HG03520 (cell line): ENCODE measurements at regions not wholly inside any gene's neighbourhood (a gene's known extent, or its start where the extent isn't known, plus 50 kb on each side); places are given as distances from the start of the nearest gene placed in this dataset.
A peak's percentile ranks its signal among the peaks of the same experiment; 100 is the strongest.

ENCODE experiments used
- ATAC-seq: cut with Tn5 transposase; IDR thresholded peaks from one replicate; pipeline ENCODE4 v1.9.1; 2021; ENCODE audit warnings: mild to moderate bottlenecking, moderate library complexity; ENCODE audit not compliant: unreplicated experiment

DNA sequence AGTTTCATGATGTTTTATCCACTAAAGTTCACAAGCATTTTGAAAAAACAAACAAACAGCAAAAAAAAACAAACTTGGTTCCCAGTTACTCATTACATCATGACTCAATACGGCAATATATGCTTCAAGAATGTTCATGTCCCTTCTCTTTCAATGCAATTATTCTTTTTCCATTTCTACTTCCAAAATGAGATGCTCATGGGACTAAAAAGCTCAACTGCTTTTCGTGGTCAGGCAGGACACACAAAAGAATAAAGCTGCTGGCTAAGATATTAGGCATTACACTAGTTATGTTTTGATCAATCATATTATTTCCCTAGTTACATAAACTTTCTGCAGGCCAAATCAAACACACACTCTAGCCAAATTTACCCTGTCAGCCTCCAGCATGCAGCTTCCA is 301.3 kb downstream of the EPHA4 start:
- ATAC-seq, result no peak

GRCh38 chr2:221272729-221273128 is 299.4 kb downstream of the EPHA4 start:
- ATAC-seq, result no peak

GRCh38 chr2:221276033-221276432 is 296.1 kb downstream of the EPHA4 start:
- no peak for ATAC-seq

DNA sequence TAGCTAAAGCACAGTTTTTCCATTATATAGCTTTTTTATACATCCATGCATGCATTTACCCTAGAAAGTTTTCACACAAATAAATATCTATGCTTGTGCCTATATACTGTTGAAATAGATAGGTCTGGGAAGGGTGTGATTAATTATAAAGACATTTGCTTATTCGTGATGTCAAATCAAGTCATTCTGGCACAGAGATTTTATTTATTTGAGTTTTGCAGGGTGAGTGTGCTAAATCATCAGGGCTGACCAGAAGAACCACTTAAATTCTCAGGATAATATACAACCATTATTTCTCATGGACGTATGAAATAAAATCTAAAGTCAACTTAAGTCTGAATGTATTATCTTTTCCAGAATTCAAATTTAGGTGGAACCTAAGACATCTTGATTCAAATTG is 295.5 kb downstream of the EPHA4 start:
- ATAC-seq, result no peak

- ATAC-seq, result no peak
Observed at GRCh38 chr2:221282386-221282785, 289.7 kb downstream of the EPHA4 start.

GRCh38 chr2:221283896-221284545 is 288.1 kb downstream of the EPHA4 start:
- no peak for ATAC-seq

DNA sequence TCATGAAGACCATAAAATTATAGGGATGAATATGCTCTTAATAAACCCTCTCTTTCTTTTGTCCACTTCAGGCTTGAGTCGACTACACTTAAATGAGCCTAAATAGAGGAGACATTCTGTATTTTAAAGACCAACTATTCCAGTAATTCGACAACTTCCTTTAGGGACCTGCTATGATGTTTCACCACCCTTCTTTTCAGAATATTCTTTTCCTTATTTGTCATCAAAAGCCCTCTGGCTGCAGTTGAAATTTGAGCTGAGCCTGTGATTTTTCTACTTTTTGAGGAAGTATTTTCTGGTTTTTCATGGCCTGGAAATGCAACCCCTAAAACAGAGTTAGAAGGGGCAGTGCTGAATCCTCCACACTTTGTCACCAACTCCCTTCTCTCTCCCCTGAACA is 287.0 kb downstream of the EPHA4 start:
- ATAC-seq, result no peak

- no peak for ATAC-seq
Observed at GRCh38 chr2:221286406-221286805, 285.7 kb downstream of the EPHA4 start.

DNA sequence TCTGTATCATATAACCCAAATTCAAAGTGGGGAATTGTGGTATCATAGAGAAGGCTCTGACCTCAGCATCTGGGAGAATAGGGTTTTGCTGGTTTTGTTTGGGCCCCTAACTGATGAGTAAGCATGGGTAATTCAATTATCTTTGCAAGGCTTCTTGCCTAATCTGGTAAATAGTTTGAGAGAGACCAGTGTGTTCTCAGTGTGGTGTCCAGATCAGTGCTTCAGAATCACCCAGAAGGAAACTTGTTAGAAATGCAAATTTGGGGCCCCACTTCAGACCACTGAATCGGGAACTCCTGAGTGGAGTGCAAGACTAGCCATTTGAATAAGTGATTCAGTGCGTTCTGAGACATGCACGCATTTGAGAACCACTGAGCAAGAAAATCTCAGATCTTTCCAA is 282.7 kb downstream of the EPHA4 start:
- no peak for ATAC-seq

GRCh38 chr2:221289846-221290245 is 282.3 kb downstream of the EPHA4 start:
- no peak for ATAC-seq

DNA sequence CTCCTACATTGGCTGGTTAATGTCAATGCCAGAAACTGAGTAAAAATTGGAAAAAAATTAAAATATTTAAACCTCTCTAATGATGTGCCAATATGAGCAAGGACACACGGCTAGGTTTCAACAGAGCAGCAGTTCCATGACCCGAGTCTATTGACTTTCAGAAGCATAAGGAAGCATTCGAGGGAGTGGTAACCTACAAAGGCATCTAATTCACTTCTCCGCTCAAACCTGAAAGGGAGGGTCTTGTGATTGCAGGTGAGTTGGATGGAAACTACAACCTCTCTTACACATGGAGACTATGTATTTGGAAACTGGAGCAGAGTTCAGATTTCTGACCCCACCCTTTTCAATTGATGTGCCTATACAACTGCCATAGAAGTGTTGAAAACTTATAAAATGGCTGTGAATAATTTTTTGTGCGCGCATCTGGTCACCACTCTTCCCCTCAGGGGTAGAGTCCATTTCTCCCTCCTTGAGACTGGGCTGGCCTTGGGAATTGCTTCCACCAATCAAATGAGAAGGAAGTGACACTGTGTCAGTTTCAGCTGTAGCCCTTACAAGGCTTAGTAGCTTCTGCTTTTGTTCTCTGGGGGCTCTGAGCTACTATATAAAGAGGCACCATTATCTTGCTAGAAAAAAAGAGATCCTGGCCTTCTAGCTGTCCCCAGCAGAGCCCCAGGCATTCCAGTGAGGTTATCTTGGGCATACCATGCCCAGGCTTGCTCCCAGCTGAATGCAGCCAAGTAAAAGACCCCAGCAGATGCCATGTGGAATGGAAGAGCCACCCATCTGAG is 278.0 kb downstream of the EPHA4 start:
- ATAC-seq, result no peak

DNA sequence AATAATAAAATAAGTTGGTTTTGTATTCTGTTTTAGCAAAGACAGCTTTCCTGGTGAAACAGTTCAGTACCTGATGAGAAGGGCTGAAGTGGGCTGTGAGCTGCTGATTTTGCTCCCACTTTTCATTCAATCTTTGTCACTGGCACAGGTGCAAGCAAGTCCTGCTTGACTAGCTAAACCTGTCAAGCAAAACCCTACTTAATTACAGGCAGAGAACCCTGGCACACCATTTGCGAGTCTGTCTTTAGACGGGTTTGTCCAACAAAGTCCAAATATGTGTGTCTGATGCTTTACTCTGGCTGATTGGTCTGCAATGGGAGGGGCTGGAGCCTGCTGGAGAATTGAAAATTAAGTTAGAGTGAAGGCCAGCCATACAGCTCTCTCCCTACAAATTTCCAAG is 267.2 kb downstream of the EPHA4 start:
- ATAC-seq, result no peak

GRCh38 chr2:221308507-221309066 is 263.5 kb downstream of the EPHA4 start:
- no peak for ATAC-seq

DNA sequence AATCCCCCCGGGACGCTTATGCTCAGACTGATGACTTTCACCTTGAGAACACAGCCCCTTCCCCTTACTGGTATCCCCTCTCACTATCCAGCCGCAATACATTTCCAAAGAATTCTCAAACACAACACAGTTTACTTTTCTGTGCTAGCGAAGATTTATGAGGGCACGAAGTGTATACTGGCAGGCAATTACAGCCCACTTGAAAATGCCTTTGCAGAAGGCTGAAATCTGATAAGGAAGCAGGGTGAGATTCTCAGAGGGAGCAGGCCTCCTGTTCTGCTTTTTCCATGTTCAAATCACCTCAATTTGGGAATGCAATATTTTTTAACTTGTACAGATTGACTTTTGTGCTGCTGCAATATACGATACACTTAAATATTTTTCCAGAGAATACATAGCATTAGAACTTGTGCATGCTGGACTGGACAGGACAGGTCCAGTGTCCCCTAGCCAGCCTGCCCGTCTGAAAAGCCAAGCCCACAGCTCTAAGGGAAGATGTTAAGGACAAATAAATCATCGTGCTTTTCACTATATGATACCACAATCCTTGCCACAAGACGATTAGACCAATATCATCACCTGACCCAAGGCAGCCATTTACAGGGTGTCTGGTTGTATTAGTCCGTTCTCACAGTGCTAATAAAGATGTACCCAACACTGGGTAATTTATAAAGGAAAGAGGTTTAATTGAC is 262.1 kb downstream of the EPHA4 start:
- no peak for ATAC-seq

DNA sequence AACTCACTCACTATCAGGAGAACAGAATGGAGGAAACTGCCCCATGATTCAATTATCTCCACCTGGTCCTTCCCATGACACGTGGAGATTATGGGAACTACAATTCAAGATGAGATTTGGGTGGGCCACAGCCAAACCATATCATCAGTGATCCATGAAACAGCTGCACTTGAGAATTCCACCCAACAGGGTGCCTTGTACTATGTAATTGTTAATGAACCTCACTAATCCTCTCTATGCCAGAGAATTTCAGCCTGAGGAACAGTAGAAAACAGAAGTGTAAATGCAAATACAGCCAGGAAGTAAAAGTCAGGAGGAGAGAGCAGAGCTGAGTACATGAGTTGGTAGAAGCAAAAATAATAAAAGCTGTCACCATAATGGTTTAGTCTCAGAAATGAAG is 261.4 kb downstream of the EPHA4 start:
- ATAC-seq, result no peak

DNA sequence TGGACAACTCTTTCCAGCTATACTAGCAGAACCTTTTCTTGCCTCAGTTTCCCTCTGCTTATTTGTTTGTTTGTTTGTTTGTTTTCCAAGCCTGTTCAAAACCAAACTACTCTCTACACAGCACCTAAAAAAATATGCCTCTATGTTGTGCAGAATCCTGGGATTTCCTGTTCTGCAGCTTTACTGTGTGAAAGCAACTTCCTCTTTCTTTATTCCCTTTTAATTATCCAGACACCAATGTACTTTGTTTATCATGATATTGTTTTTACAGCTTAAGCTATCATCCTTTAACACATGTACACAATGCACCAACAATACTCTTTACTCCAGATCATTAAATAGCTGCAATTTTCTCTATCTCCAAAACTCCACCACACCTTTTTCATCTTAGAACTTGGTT is 259.5 kb downstream of the EPHA4 start:
- no peak for ATAC-seq

DNA sequence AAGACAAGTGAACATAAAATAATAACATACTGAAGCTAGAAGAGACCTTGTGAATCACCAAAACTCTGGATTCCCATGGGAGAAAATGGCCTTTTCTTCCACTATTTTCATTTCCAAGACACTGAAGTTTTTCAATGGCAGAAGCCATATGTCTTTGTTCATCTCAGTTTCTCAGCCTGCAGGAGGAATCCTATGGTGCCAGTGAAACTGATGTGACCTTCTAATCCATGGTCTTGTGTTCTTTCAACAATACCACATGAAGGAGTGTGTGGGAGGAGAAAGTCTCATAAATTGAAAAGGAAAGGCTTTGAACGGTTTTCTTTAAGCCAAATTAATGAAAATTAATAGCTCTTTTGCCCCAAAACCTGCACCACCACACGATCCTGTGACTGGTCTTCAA is 257.3 kb downstream of the EPHA4 start:
- ATAC-seq, result no peak

DNA sequence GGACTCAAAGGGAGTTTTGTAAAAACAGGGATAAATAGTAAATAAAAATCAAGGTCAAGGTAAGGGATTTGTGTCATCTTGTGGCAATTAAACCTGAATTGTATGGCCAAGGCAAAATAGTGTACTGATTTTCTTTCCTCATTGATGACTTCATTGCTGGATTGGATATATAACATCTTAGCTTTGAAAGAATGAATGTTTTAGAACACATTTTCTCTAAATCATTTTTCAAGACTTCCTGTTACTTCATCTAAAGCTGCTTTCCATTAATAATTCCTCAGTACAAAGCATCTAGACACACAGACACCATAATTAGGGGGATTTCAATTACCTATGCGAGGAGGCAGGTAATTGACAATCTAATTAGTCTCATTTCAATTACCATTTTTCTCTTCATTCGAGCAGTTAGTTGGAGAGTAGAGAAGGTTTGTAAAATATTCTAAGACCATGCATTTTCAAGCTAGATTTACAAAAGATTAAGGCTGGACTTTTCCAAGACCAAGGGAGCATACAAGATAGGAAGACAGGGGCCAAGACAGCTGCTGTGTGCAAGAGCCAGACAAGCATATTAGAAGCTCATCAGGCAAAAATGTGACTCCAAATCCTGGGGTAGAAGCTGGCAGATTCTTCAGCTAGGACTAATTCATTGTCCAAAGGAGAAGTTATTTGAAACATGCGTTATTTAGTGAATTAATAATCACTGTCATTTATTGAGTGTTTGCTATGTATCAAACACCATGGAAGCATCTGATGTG is 253.6 kb downstream of the EPHA4 start:
- no peak for ATAC-seq

DNA sequence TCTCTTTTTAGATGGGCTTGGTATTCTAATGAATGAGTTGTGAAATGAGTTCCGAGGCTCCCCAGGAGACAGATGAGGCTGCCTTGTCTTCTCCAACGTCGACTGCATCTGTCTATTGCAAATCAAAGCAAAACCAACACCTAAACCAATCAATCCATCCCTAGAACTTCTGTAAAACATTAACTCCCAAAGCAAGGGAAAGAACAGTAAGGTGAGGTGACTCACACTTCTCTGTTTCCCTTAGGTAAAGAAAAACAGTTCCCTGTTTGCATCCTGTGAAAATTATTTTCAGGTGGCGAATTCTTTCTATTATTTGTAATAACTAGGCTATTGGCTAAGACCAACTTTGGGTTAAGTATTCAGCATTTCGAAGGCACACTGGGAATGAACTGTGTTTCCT is 249.4 kb downstream of the EPHA4 start:
- no peak for ATAC-seq

- peak; percentile 50 for ATAC-seq
Observed at GRCh38 chr2:221323513-221323912, 248.6 kb downstream of the EPHA4 start.

DNA sequence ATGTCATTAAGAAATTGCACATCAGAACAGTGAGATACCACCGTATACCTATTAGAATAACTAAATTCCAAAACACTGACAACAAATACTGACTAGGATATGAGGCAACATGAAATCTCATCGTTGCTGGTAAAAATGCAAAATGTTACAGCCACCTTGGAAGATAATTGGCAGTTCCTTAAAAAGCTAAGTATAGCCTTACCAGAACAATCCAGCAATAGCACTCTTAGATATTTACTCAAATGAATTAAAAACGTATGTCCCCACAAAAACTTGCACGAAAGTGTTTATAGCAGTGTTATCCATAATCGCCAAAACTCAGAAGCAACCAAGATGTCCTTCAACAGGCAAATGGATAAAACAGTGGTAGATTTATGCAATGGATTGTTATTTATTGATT is 241.7 kb downstream of the EPHA4 start:
- ATAC-seq, result no peak
